RWPE1 (cell line): ENCODE measurements at regions not wholly inside any gene's neighbourhood (a gene's known extent, or its start where the extent isn't known, plus 50 kb on each side); places are given as distances from the start of the nearest gene placed in this dataset.
"Not testable (repeated sequence)": the region's sequence is repeated elsewhere in the genome, so short reads cannot be mapped to it uniquely, and the experiment has no call there.

Experiments used
- CTCF ChIA-PET: fragments of 350-600 bp; sonication (Branson Sonifier 250); formaldehyde crosslinking; extraction: SDS; loops from one replicate; lab custom pipeline; 2021; lab: Yijun Ruan, JAX
- POLR2A ChIA-PET: fragments of 400-600 bp; formaldehyde crosslinking; extraction: SDS; loops from one replicate; lab custom pipeline; 2020; ENCODE audit warnings: antibody characterized with exemption; ENCODE audit not compliant: low non-redundant PET; lab: Yijun Ruan, JAX
- DNase-seq: peaks from one replicate; pipeline ENCODE4 v3.0.0; 2012; ENCODE audit warnings: low spot score
- H3K27ac ChIP-seq: fragments of 450-650 bp; 2 replicates; pipeline ENCODE4 v1.5.1; 2017
- TF ChIP-seq, protein P1 (sequence below): fragments of 450-650 bp; conservative IDR thresholded peaks from 2 replicates; pipeline ENCODE4 v1.5.1; 2017; ENCODE audit warnings: low read depth, mild to moderate bottlenecking

DNA sequence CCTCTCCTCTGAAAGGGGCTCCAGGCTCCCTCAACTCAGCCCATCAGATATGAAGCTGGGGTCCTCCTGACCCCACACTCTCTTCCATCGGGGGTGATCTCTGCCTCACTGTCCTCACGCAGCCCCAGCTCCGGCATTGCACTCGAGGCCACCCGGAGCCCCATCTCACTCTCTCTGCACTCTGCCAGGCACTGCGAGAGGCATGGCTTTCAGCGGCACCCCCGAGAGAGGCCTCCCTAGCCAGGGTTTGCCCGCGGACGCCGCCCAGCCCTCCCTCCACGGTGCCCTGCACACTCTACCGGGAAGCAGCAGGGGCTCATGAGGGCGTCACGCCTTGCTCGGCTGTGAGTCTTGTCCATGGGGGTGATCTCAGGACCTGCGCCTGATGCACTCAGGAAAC lies 436.2 kb downstream of the BRD1 start:
- TF ChIP-seq, protein P1, sequence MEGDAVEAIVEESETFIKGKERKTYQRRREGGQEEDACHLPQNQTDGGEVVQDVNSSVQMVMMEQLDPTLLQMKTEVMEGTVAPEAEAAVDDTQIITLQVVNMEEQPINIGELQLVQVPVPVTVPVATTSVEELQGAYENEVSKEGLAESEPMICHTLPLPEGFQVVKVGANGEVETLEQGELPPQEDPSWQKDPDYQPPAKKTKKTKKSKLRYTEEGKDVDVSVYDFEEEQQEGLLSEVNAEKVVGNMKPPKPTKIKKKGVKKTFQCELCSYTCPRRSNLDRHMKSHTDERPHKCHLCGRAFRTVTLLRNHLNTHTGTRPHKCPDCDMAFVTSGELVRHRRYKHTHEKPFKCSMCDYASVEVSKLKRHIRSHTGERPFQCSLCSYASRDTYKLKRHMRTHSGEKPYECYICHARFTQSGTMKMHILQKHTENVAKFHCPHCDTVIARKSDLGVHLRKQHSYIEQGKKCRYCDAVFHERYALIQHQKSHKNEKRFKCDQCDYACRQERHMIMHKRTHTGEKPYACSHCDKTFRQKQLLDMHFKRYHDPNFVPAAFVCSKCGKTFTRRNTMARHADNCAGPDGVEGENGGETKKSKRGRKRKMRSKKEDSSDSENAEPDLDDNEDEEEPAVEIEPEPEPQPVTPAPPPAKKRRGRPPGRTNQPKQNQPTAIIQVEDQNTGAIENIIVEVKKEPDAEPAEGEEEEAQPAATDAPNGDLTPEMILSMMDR = no peak
- ChIA-PET CTCF (no interaction called here), POLR2A (no interaction called here)
- H3K27ac ChIP-seq = no peak overlapping the region
- DNase-seq = no peak

DNA sequence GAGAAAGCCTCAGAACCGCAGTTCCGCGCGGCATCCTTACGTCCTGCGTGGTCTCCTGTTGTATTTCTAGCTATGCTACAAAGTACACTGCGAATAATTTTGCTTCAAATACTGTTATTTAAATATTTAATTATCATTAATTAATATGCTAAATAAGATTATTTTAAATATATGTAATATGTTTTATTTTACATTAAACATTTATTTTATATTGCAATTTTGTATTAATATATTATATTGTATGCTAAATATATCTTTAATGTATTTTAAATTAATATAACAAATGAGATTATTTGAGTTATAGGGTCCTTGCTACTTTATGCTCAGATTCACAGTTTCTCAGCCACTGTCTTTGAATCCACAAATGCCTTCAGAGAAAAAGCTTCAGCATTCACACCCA lies 436.7 kb downstream of the BRD1 start:
- H3K27ac ChIP-seq = no peak overlapping the region
- POLR2A ChIA-PET = no interaction called here
- CTCF ChIA-PET = no interaction called here
- TF ChIP-seq, protein P1 = no peak
- DNase-seq = no peak

DNA sequence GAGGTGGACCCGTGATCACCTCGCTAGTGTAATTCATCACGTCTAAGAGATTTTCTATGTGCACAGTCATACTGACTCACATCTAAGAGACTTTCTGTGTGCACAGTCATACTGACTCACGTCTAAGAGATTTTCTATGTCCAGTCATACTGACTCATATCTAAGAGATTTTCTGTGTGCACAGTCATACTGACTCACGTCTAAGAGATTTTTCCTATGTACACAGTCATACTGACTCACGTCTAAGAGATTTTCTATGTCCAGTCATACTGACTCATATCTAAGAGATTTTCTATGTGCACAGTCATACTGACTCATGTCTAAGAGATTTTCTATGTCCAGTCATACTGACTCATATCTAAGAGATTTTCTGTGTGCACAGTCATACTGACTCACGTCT lies 443.8 kb downstream of the BRD1 start:
- DNase-seq, CTCF ChIA-PET, POLR2A ChIA-PET, H3K27ac ChIP-seq: not testable (repeated sequence)

DNA sequence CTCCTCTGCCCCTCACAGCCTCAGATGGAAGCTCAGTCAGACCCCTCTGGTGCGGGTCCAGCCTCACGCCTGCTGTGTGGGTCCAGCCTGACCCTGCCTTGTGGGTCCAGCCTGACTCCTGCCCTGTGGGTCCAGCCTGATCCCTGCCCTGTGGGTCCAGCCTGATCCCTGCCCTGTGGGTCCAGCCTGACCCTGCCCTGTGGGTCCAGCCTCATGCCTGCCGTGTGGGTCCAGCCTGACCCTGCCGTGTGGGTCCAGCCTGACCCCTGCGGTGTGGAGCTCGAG lies 445.3 kb downstream of the BRD1 start:
- no peak for DNase-seq
- ChIA-PET CTCF (interaction anchor here (0.7 kb wide), 1 partner anchor 1368 kb away, joined by 3 read pairs; no protein-coding TSS in a partner anchor), POLR2A (no interaction called here)
- TF ChIP-seq, protein P1 = no peak
- no peak overlapping the region for H3K27ac ChIP-seq

DNA sequence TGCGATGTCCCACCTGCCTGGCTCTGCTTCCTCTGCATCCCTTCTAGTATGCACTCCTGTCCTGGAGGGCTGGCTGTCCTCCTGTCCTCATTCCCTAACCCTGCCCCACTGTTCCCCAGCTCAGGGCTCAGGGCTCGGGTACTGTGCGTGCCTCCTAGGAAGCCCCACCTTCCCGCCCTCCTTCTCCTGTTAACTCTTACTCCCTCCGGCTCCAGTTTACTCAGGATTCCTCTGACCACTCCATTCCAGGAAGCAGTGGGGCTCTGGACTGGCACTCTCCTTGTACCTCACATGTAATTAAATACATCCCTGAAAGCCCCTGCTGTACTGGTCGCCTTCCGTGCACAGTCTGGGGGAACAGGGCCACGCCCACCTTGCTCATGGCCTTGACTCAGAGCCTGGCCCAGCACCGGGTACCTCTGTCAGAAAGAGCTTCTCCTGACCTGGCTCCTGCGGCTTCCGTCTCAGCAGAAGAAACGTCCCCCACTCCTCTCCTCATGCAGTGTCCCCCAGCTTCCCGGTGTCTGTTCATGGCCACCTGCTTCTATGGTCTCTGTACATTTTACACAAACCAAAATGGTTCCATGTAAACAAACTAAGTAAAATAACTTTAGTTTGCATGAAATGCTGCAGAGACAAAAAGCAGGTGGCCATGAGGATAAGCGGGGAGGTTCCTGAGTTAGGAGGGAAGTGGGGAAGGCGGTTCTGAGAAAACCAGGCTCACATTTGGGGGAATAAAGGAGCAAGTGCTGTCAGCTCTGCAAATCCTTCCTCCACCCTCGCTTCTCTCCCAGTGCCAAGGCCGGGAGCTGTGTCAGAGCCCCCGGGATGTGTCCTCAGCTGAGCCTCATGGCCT lies 445.9 kb downstream of the BRD1 start:
- CTCF ChIA-PET = interaction anchor here (0.7 kb wide), 1 partner anchor 1368 kb away, joined by 3 read pairs; no protein-coding TSS in a partner anchor
- DNase-seq = no peak
- TF ChIP-seq, protein P1 = no peak
- H3K27ac ChIP-seq = no peak overlapping the region
- POLR2A ChIA-PET = no interaction called here

DNA sequence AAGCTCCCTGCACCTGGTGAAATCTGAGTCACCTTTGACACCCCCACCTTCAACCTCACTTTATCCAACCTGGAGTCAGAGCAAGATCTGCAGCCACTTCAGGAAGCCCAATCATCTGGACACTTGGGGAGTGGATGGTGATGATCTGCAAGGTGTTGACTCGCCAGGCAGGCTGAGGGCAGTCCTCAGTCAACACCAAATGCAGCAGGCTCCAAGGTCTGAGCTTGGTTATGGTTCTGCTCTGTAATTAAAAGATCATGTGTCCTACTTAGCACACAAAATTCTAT lies 446.9 kb downstream of the BRD1 start:
- no peak overlapping the region for H3K27ac ChIP-seq
- POLR2A ChIA-PET = no interaction called here
- CTCF ChIA-PET = no interaction called here

DNA sequence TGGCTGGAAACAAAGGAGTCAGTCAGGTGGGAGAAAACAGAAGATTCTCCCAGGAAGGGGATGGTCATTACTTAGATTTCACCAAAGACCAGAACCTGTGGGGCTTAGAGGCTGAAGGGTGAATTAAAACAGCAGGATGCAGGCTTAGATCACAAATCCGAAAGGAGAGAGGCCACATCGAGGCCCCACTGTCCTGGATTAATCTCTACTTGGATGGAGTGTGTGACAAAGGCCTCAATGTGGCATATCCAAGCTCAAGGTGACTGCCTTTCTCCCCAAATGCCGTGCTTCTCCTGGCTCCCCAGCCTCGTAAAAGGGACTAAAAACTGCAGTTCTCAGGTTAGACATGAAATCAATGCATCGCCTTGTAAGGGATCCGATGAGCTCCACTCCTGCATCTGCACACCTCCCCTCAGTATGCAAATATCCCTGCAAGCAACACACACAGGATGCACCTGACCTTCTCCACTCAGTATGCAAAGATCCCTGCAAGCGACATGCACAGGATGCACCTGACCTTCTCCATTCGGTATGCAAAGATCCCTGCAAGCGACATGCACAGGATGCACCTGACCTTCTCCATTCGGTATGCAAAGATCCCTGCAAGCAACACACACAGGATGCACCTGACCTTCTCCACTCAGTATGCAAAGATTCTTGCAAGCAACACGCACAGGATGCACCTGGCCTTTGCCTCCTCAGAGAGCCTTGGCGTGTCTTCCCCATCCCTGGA lies 447.4 kb downstream of the BRD1 start:
- no peak for DNase-seq
- H3K27ac ChIP-seq = no peak overlapping the region
- CTCF ChIA-PET = no interaction called here
- TF ChIP-seq, protein P1 = no peak
- POLR2A ChIA-PET = no interaction called here

More for the DNA sequence above, 446.9 kb downstream of the BRD1 start:
- TF ChIP-seq, protein P1 = no peak
- DNase-seq = no peak
